ENCODE measurements at regions not wholly inside any gene's neighbourhood (a gene's known extent, or its start where the extent isn't known, plus 50 kb on each side); places are given as distances from the start of the nearest gene placed in this dataset.

GRCh38 chr6:156585859-156586258 lies 191.3 kb upstream of the ARID1B start:
- TF ChIP-seq CTCF (optimal IDR thresholded peaks at IDR 0.05 in 1 of 3, IDR thresholded peaks at IDR 0.05 in 1 of 3, conservative IDR thresholded peaks at IDR 0.05 in 1 of 3; ENCODE audit: extremely low read depth in 1 of 3, insufficient read depth in 2 of 3, low read length in 3 of 3) (no peak), EZH2 (IDR thresholded peaks at IDR 0.05; ENCODE audit: low read length) (no peak)

Data from keratinocyte (primary cell).